Mucosa of gallbladder (tissue), 1 donor: ENCODE measurements at regions not wholly inside any gene's neighbourhood (a gene's known extent, or its start where the extent isn't known, plus 50 kb on each side); places are given as distances from the start of the nearest gene placed in this dataset.
"Not testable (repeated sequence)": the region's sequence is repeated elsewhere in the genome, so short reads cannot be mapped to it uniquely, and the experiment has no call there.

Experiments
- DNase-seq: peaks from one replicate; pipeline ENCODE4 v3.0.0-alpha.2; 2020; ENCODE audit warnings: low spot score
- donor health status: DM: no; HTN: no; CAD: no.

- DNase-seq, result not testable (repeated sequence)
Measured at GRCh38 chr3:56924700-56925099, 123.0 kb upstream of the ARHGEF3 start.

GRCh38 chr3:56923526-56924224 lies 121.9 kb upstream of the ARHGEF3 start:
- DNase-seq, result peak; percentile 47

- no peak for DNase-seq
Measured at GRCh38 chr3:56921573-56922453, 120.1 kb upstream of the ARHGEF3 start.

- no peak for DNase-seq
Measured at GRCh38 chr3:56919797-56920195, 118.0 kb upstream of the ARHGEF3 start.

GRCh38 chr3:56919137-56919796 lies 117.5 kb upstream of the ARHGEF3 start:
- no peak for DNase-seq

GRCh38 chr3:56918111-56918568 lies 116.4 kb upstream of the ARHGEF3 start:
- DNase-seq, result no peak

- DNase-seq, result no peak
Measured at GRCh38 chr3:56917361-56918110, 115.8 kb upstream of the ARHGEF3 start.

- no peak for DNase-seq
Measured at GRCh38 chr3:56916716-56917360, 115.1 kb upstream of the ARHGEF3 start.

GRCh38 chr3:56915966-56916586 lies 114.3 kb upstream of the ARHGEF3 start:
- no peak for DNase-seq

GRCh38 chr3:56914646-56915045 lies 112.9 kb upstream of the ARHGEF3 start:
- DNase-seq, result no peak

GRCh38 chr3:56911363-56911762 lies 109.6 kb upstream of the ARHGEF3 start:
- no peak for DNase-seq

- no peak for DNase-seq
Measured at GRCh38 chr3:56909349-56909748, 107.6 kb upstream of the ARHGEF3 start.

- DNase-seq, result no peak
Measured at GRCh38 chr3:56908004-56908403, 106.3 kb upstream of the ARHGEF3 start.

- DNase-seq, result no peak
Measured at GRCh38 chr3:56904552-56905215, 102.9 kb upstream of the ARHGEF3 start.

- DNase-seq, result no peak
Measured at GRCh38 chr3:56903231-56903782, 101.6 kb upstream of the ARHGEF3 start.

- no peak for DNase-seq
Measured at GRCh38 chr3:56902468-56903160, 100.9 kb upstream of the ARHGEF3 start.

- no peak for DNase-seq
Measured at GRCh38 chr3:56900801-56901200, 99.1 kb upstream of the ARHGEF3 start.

GRCh38 chr3:56899851-56900250 lies 98.1 kb upstream of the ARHGEF3 start:
- no peak for DNase-seq

- no peak for DNase-seq
Measured at GRCh38 chr3:56899078-56899477, 97.3 kb upstream of the ARHGEF3 start.
